ENCODE measurements at regions not wholly inside any gene's neighbourhood (a gene's known extent, or its start where the extent isn't known, plus 50 kb on each side); places are given as distances from the start of the nearest gene placed in this dataset.

- TF ChIP-seq CTCF (IDR thresholded peaks at IDR 0.05): no peak
- no peak for TF ChIP-seq EP300 (IDR thresholded peaks at IDR 0.05; ENCODE audit: low read depth)
- no peak for TF ChIP-seq POLR2A (IDR thresholded peaks at IDR 0.05)
Measured at GRCh38 chr15:37743826-37744225, 190.6 kb upstream of the TMCO5A start.
